ENCODE measurements at regions not wholly inside any gene's neighbourhood (a gene's known extent, or its start where the extent isn't known, plus 50 kb on each side); places are given as distances from the start of the nearest gene placed in this dataset.
A peak's percentile ranks its signal among the peaks of the same experiment; 100 is the strongest.
"Not testable (repeated sequence)": the region's sequence is repeated elsewhere in the genome, so short reads cannot be mapped to it uniquely, and the experiment has no call there.

- DNase-seq: no peak
These were observed 57.9 kb downstream of the DNAJB9 start for GRCh38 chr7:108627476-108628051.

- DNase-seq: no peak
These were observed 59.0 kb downstream of the DNAJB9 start for GRCh38 chr7:108628678-108629077.

DNA sequence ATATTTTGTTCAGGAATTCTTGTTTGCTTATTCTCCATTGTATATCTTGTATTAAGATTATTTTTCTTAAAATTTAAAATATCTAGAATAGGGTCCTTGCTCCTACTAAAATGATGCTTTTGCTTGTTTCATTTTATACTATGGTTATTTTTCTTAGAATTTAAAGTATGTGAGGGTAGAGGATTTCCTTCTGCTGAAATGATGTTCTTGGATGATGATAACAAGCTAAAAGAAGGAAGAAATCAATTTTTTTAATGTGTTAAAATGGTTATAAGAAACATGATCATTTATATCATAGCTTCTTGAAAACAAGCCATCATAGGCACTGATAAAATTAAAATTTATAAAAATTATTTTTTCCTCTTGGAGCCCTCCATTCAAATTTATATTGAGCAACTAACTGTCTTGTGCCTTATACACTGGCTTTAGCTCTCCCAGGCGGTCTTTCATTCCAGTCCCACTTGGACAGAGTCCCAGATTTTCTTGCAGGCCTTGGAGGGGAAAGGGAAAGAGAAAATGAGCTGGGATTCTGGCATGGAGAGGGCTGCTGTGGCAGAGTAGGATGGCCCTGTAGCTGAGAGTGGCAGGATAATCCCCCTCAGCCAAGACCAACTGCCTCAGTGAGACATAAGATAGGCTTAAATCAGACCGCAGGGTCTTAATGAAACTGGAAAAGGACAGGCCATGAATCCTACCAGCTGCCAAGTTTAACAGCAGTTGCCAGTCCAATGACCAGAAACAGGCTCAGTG, 60.2 kb downstream of the DNAJB9 start:
- DNase-seq: peak; percentile 74

DNA sequence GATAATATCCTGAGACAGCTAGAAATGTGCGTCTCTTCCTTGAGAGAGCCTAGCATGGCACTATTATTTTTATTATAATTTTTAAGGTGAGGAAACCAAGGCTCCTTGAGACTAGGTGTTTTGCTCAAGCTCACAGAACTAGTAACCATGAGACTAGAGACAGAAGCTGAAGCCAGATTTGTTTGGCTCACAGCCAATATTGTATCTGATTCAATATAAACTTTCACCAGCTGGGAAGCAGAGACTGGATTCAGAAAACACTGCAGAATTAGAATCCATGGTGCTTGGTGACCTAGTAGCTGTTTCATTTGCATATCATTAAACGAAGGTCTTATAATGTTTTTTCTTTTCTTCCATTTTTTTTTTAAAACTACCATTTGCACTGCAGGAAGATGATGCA, 64.4 kb downstream of the DNAJB9 start:
- DNase-seq: no peak

DNA sequence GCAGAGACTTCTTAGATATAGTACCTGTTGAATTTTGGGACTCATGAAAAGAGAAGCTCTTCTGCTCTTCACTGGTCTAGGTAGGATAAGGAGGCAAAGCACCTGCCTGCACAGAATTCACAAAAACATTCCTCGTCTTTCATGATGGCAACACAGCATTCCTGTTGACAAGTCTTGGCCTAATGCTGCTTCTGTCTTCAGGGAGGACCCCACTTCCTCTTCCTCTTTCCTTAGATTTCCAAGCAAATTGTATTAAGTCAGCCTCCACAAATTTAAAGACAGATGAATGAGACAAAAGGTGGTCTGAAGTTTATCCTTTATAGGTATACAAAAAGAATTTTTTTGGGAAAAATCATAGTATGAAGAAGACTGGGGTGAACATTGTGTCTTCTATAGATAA, 64.9 kb downstream of the DNAJB9 start:
- DNase-seq: no peak

DNA sequence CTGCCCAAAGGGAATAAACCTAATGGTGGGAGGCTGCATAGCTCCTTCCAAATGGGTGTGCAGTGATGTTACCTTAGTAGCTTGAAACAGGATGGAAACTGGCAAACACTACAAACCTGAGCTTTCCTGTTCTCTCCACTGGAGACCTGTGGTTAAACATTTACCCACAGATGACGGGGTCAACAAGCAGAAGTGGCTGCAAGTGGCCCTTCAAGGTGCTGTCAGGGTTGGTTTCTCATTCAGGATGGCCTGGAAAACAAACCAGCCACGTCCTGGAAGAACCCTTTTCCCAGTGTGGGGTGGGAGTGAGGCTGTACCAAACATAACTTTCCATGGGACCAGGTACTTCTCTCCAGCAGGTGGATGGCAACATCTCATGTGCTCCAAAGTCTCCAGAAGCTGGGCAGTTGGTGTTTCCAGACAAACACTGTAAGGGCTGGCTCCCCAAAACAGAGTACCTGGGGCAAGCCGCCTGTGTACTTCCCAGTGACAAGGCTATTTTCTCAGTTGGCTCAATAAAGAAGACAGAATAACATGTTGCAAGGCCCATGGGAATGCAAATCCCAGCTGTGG, 67.5 kb downstream of the DNAJB9 start:
- DNase-seq: no peak

DNA sequence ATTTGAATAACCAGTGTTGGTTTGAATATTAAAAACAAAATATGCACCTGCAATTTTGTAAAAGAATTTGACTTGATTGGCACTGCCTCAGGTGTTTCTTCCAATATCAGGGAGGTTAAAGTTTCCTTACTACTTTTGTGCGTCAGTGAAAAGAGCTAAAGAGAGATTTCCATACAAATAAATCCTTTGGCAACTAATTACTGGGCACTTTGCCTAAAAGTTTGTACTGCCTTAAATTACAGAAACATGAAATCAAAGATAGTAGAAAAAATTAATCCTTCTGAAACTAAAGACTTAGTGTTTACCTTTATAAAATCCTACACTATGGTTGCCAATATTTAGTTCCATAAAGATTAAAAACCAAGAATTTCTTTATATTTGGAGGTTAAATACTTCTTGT, 72.5 kb downstream of the DNAJB9 start:
- DNase-seq: no peak

DNA sequence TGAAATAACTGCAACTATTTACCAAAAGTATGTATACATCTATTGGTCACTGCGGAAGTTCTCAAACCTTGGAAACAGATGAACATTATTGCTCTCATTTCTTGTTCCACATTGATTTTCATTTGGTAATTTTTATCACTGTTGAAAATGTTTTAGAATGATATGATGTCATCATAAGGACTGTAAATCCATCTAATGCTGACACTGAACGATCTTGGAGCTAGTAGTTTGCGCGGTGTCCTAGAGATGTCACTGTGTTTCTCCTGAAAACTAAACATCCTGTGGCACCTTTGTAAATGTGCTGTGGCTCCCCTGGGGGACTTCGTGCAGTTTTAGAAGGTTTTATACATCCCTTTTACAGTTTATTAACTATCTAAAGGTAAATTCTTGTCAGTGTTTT, 73.5 kb downstream of the DNAJB9 start:
- no peak for DNase-seq

GRCh38 chr7:108648989-108649388, 79.3 kb downstream of the DNAJB9 start:
- DNase-seq: no peak

DNA sequence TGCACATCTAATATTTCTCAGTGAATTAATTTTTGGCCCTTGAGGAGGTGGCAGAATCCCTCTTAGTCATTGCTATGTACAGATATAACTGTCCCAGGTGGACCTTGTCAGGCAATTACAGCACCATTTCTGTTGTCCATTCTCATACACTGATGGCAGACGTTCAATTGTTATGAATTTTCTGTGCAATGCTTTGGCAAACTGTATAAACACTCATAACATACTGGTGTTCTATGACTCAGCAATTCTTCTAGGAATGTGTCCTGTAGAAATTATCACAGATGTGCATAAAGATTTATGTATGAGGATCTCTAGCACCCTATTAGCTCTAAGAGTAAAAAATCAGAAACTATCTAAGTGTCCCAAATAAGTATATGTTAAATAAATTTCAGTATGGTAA, 80.8 kb downstream of the DNAJB9 start:
- no peak for DNase-seq

GRCh38 chr7:108652886-108653285, 83.2 kb downstream of the DNAJB9 start:
- DNase-seq: no peak

DNA sequence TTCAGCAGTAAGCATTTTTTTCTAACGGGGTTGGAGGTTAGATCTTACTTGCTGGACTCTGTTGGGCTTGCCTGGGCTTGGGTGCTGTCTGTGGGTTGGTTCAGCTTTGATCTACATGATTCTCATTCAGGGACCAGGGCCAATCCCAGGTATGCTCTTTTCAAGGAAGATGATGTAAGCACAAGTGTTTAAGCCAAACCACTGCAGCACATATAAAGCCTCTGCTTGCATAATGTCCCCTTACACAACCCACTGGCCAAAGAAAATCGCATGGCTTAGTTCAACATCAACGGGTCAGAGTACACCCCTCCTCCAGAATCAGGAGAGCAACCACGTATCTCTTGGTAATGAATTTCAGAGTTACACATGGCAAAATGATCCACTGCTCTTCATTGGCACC, 83.9 kb downstream of the DNAJB9 start:
- no peak for DNase-seq

GRCh38 chr7:108657140-108657726, 87.6 kb downstream of the DNAJB9 start:
- DNase-seq: not testable (repeated sequence)

DNA sequence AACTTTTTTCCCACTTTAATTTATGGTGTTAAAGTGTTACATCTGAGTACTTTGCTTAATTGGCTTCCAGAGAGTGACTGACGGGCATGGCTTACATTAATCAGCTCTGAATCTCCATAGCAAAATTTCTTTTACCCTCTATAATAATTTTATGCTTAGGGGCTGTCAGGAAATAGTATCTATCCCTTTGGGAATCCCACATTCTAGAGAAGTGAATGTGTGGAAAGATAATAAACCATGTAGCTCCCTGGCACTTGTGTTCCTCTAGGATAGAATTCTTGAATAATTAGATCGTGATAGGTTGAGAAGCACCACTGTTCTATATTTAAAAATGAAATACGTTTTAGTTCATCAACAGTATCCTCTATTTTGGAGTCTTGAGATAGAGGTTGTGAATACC, 89.6 kb downstream of the DNAJB9 start:
- DNase-seq: no peak

- no peak for DNase-seq
These were observed 90.2 kb downstream of the DNAJB9 start for GRCh38 chr7:108659867-108660266.

- DNase-seq: no peak
These were observed 90.8 kb downstream of the DNAJB9 start for GRCh38 chr7:108660465-108660864.

GRCh38 chr7:108662783-108663362, 93.2 kb downstream of the DNAJB9 start:
- DNase-seq: no peak

DNA sequence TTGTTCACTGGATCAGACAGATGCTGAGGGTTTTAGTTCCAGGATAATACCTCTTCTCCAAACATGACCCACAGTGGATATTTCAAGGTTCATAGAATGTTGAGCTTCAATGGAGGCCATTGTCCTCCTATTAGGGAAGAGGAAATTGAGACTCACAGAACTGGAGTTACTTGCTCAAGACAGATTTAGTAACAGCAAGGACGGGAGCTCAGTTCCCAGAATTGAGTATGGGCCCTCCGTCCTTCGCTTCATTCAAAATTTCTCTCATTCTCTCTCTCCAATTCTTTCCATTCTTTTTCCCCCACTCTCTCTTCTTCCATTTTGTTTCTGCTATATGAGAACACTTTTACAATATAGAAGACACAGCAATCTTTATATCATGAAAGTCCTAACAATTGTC, 94.0 kb downstream of the DNAJB9 start:
- no peak for DNase-seq

- no peak for DNase-seq
These were observed 97.5 kb downstream of the DNAJB9 start for GRCh38 chr7:108667216-108667615.

GRCh38 chr7:108669958-108670357, 100.3 kb downstream of the DNAJB9 start:
- no peak for DNase-seq

GRCh38 chr7:108673699-108674098, 104.0 kb downstream of the DNAJB9 start:
- not testable (repeated sequence) for DNase-seq

GRCh38 chr7:108684629-108685028, 115.0 kb downstream of the DNAJB9 start:
- no peak for DNase-seq

DNA sequence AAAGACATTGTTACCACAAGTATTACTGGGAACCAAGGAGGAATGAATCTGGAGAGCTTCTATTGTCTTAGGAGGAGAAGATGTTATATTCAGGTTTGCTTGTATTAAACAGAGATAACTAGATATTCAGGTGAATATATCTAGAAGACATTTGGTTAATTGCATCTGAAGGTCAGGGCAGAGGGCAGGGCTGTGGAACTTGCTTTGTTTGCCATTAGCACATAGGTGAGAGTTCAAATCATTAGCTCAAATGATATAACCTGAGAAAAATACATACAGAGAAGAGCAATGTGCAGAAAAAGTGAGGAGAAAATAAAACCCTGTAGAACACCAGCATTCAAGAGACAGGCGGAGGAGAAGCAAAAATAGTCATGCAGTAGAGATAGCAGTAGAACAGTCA, 116.8 kb downstream of the DNAJB9 start:
- no peak for DNase-seq

DNA sequence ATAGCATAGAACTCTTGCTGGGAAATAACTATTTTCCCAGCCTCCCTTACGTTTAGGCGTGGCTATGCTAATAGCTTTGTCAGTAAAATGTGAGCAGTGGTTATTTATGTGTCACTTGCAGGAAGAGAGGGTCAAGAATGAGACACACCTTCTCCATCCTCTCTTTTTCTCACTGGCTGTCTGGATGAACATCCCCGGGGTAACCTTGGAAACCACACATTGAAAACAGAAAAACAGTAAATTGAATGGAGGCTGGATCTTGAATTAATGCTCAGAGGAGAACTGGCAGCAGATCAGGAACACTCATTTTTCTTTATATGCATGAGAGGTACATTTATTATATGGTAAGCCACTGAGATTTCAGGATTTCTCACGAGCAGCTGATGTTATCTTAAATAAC, 127.6 kb downstream of the DNAJB9 start:
- no peak for DNase-seq
